GM19035 (cell line): ENCODE measurements at regions not wholly inside any gene's neighbourhood (a gene's known extent, or its start where the extent isn't known, plus 50 kb on each side); places are given as distances from the start of the nearest gene placed in this dataset.
"Not testable (repeated sequence)": the region's sequence is repeated elsewhere in the genome, so short reads cannot be mapped to it uniquely, and the experiment has no call there.

Source experiments
- ATAC-seq: cut with Tn5 transposase; IDR thresholded peaks from one replicate; pipeline ENCODE4 v1.9.1; 2021; ENCODE audit not compliant: unreplicated experiment

DNA sequence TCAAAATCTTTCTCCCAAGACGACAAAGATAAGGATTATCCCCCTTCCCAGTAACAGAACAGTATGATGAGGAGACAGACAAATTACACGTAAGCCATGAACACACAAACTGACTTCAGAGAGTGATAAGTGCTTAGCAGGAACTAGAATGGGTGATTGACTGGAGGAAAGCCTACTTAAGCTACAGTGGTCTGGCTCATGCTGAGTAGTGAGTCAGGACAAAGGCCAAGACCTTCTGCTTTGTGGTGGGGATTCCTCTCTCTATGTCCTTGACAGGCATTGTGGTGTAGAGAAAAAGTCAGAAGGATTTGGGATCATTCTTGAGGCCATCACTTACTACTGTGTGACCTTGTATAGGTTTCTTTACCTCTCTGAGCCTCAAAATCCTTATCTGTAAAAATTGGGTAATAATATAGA is 381.9 kb upstream of the CCL2 start:
- ATAC-seq = no peak

DNA sequence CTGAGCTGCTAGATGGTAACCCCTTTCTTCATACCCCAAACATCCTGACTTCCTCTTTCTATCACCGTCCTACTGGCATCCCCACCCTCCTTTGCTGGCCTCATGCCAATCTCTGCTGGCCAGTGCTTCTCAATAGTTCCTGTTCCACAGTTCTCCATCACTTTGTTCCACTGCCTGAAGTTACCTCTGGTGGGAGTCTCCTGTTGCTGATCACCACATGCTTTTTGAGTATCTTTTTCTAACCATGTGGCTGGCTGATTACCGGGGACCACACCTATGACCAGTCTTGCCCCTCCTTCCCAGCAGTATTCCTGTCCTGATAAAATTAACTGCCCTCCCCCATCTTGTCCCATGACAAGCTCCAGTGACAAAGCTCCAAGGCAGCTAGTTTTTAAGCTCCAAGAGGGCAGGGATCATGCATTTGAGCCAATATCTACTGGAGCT is 380.4 kb upstream of the CCL2 start:
- ATAC-seq = no peak

DNA sequence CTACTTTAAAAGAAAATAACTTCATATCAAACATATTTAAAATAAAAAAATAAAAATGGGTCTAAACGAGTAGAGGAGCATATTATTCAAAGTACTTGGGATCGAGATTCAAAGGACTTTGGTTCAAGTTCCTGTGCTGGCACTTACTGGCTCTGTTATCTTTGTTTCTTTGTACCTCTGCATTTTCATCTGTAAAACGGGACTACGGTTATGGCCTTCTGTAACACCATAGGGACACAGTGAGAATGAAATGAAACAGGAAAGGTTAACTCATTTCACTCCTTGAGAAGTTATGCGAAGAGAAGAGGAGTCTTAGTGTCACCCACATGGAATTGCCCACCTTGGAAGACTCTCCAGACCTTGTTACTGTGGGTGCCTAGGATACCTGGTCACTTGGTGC is 379.1 kb upstream of the CCL2 start:
- no peak for ATAC-seq

DNA sequence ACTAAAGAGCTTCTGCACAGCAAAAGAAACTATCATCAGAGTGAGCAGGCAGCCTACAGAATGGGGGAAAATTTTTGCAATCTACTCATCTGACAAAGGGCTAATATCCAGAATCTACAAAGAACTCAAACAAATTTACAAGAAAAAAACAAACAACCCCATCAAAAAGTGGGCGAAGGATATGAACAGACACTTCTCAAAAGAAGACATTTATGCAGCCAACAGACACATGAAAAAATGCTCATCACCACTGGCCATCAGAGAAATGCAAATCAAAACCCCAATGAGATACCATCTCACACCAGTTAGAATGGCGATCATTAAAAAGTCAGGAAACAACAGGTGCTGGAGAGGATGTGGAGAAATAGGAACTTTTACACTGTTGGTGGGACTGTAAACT is 372.8 kb upstream of the CCL2 start:
- ATAC-seq = not testable (repeated sequence)

DNA sequence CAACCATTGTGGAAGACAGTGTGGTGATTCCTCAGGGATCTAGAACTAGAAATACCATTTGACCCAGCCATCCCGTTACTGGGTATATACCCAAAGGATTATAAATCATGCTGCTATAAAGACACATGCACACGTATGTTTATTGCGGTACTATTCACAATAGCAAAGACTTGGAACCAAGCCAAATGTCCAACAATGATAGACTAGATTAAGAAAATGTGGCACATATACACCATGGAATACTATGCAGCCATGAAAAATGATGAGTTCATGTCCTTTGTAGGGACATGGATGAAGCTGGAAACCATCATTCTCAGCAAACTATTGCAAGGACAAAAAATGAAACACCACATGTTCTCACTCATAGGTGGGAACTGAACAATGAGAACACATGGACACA is 372.4 kb upstream of the CCL2 start:
- not testable (repeated sequence) for ATAC-seq

DNA sequence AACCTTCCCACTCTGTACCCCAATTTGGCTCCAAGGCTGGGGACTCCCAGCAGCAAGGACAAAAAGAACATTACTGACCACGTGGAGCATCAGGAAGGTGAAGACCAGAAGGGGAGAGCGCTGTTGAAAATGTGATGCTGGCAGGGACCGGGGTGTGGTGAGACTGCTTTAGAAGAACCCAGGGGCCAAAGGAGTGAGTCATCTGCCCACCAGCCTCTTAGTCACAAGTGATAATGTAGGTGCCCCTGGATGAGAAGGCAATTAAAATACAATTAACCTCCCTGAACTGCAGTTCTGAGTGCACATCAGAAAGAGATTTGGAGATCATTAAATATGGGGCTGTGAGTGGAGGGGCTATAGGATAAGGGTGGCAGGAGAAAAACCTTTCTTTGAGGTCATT is 366.6 kb upstream of the CCL2 start:
- ATAC-seq = no peak

DNA sequence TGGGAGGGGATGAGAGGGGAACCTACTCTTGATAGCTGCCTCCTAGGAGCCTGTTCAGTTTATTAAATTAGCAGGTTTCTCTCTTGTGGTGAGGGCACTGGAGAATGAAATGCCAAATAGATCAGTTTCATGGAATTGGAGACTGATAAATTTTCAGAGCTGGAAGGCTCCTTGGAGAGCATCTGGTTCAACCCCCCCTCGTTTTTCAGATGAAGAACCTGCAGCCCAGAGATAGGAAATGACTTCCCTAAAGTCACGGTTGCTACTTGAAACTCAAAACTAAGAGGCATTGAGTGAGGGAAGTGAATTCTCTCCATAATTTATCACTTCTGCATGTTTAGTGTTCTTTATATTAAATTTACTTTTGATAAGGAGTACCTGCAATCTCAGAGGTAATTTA is 366.0 kb upstream of the CCL2 start:
- ATAC-seq = no peak

DNA sequence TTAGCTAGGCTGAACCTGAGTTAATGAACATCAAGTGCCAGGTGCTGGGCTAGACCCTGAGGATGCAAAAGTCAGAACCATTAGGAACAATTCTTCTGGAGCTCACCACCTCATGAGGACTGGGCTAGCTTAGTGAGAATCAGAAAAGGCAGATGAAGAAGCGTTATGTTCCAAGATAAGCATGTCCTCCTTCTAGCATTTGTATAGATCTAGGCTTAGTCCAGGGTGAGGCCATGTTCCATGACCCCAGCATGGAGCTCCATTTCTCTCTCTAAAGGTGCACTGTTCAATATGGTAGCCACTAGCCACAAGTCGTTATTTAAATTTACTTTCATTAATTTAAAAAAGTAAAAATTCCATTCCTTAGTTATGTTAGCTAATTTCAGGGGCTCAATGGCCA is 365.3 kb upstream of the CCL2 start:
- ATAC-seq = no peak

DNA sequence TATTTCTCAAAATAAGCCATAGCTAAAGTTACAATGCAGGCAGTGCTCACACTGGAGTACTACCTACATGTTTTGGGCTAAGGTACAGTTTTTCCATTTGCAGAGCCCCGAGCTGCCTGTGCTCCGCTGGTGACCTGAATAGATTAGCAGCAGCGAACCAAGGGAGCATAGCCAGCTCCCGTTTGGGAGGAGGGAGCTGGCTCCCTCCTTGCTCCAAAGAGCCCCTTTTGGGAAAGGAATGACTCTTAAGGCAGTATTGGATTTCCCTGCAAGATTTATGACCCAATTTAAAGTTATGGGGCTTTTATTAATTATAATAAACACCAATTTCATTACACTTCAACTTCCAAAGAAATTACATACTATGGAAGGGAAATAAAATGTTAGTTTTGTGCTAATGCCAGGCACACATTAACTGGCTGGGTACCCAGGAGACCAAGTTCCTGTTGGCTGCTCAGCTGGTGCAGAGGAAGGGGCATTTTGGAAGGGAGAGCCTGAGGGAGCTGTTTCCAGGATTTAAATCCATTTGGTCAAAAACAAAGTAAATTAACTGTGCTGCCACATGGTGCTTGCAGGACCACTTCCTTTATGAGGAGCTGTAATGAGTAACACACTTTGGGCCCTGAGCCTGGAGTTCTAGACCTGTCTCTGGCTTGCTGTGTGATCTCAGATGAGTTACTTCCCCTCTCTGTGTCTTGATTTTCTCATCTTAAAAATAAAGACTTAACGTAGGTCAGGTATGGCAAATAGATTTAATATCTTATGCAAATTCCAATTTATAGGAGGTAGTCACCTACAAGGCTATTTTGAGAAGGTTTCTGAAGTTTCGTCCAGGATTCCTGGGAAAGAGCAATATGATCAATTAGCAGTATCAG is 362.1 kb upstream of the CCL2 start:
- ATAC-seq = no peak

DNA sequence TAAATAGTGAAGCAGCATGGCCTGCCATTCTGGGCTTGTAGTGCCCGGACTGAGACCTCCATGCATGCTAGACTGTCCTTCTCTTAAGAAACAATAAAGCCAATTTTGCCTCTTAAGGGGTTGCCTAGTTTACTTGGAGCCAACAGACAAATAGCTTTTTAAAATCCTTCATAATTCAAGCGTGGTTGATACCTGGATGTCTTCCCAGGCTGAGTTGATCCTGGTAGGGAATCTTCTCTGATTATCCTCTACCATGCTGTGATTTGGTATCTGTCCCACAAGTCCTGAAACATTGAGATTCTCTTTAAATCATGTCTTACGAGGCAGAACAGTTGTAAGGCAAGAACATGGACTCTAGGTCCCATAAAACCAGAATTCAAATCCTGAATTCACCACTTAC is 359.6 kb upstream of the CCL2 start:
- no peak for ATAC-seq

DNA sequence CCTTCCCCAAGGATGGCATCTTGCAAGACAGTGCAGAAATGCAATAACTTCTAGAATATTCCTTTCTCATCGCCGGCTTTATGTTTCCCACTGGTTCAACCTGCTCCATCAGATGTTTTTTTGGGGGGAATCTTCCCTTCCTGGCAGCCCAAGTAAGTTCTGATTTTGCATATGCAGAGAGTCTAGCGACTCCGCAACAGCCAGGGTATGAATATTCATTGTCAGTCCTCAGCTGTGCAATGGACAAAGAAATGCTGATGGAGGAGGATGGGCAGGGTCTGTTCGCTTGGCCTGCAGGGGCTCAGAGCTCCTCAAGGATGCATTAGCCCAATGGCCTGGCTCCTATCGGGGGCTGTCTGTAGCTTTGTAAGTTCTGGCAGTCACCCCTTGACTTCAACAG is 358.8 kb upstream of the CCL2 start:
- ATAC-seq = no peak

DNA sequence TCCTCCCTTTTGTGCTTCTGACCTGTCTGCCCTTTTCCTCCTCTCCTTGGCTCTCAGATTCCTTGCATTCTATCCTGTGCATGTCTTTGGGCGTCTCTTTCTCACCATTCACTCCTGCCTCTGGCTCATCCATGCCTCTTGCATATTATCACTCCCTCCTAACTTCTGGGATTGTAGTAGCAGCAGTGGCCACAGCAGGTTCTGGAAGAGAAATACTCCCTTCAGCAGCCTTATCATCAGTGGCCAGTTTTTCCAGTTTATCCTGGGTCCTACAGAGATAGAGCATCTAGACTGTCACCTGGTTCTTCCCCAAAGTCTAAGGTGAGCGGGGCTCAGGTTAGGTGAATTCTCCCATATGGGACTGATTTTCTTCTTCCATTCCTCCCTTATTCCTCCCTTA is 354.0 kb upstream of the CCL2 start:
- no peak for ATAC-seq

DNA sequence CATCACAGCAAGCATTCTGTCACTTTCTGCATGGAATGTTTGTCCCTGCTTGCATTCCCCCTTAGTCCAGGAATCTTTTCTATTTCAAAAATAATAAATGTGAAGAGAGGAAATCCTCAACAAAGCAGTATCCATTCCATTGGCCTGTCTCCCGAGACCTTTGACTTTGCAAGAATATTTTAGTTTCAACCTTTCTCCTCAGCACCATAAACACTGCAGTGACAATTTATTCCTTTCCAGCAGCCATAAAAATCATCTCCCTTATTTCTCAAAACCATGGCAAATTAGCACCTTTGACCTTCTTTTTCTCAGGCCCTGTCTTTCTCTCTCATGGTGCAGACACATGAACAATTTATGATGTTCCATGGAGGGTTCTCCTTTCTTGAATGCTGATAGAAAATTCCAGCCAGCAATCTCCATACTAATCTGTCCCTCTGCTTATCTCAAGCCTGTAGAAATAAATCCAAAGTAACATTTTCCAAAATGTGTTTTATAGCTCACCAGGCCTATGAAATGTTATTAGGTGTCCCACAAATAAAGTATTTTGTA is 352.1 kb upstream of the CCL2 start:
- ATAC-seq = no peak

DNA sequence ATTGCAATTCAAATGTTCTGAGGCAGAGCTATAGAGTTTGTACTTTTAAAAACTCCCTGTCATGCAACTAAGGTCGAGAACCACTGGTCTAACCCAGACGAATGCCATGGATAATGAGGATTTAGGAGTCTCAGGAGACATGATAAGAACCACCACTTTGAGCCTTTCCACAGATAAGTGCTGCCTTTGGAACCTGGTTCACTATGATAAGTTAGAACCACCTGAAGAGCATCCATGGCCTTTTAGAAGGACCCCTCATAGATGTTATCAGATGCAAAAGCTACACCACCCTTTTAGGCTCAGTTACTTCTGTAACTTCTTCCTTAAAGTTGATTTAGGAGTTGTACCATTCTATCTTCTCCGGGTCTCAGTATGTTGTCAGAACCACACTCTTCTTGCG is 350.6 kb upstream of the CCL2 start:
- no peak for ATAC-seq

DNA sequence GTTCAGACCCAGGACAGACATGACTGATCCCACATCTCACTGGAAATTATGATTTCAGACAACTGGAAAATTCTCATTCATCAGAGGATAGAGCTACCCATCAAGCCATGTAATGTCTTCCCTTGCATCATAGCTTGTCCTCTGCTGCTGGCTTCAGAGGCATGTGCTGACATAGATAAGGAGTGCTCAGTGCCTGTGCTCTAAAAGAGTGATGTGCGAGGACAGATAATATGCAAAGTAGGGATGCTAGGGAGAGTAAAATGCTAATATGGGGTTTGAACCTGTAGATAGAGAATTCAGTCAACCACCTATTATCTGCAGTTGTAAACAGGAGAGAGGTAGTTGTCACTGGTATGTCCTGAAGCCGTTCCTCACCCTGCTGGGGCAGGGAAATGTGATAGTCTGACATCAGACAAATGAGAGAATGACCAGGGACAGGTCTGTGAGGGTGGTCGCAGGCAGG is 349.7 kb upstream of the CCL2 start:
- no peak for ATAC-seq

DNA sequence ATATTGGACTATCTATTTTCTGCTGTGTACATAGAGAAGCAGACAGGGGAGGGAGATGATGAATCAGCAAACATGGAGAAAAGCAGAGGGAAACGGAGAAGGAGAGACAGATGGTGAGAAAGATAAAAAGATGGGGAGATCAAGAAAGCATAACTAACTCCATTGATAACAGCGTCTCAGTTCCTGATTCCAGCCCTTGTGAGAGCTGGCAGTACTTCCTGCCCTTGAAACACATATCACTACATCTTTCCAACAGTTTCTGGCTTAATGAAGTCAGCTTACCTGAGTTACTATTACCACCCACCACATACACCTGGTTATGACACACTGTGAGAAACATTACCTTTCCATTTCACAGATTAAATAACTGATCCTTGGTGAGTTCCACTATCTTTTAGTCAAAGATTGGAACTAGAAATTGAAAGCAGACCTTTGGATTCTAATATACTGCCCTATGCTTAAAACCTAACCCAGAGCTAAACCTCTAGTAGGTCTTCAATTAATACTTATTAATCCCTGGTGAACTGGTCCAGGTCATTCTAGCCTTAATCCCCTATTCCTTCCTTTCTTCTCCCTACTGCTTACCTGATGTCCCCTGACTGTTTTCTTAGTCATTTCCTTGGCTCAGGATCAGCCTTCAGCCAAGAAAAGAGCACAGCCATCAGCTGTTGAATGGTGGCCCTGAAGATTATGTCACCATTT is 346.6 kb upstream of the CCL2 start:
- no peak for ATAC-seq

DNA sequence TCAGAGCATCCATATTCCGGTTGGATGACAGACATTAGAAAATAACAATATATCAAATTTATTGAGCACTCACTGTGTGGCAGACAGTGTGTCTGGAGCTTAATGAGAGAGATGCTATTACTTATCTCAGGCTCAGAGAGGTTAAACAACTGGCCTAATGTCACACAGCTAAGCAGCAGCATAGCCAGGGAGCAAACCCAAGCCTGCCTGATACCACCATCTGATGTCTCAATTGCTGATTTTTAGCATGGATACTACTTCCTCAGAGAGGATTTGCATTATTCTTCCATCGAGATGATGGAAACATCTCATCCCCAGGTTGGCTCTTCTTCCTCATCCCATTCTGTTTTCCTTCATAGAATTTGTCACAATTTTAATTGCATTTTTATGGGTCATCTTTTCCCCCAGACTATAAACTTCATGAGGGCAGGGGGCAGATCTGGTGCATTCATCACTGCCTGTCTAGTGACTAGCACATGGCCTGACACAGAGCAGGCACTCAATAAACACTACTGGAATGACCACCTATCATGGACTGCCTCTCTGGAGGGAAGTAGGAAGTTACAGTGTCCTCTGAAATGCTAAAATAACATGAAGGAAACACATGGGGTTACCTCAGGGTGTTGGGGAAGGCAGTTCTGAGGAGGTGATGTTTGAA is 344.8 kb upstream of the CCL2 start:
- no peak for ATAC-seq

DNA sequence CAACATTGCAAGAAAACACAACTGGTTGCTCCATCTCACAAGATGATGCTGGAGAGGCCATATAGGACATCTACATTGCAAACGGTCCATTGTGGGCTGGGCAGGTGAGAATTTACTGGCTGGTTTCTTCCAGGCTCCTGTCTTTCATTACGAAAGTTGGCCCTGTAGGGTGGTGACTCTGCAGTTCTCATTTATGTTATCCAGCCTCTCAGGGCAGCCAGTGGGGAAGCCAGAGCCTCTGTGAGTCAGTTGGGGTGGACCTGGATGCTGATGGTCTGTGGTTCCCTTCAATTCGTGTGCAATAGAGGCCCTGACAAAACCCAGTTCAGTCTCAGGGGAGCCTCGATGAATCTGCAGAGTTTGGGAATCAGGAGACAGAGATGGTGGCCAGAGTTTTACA is 341.0 kb upstream of the CCL2 start:
- no peak for ATAC-seq

DNA sequence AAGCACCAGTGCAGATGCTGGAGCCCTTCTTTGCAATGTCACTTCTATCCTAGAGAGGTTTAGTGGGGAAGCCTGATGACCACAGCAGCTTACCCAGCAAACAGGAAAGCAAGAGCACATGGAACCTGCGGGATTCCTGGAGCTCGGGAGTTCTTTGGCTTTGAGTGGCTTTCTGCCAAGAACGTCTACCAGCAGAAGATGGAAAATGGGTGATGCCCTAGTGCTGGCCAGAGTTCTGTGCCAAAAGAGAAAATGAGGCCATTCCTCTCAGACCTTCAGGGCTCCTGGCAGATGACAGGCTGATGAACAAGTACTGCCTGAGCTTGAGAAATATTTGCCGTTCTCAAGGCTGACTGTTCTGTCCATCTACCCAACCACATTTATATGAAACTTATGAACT is 332.1 kb upstream of the CCL2 start:
- ATAC-seq = no peak

DNA sequence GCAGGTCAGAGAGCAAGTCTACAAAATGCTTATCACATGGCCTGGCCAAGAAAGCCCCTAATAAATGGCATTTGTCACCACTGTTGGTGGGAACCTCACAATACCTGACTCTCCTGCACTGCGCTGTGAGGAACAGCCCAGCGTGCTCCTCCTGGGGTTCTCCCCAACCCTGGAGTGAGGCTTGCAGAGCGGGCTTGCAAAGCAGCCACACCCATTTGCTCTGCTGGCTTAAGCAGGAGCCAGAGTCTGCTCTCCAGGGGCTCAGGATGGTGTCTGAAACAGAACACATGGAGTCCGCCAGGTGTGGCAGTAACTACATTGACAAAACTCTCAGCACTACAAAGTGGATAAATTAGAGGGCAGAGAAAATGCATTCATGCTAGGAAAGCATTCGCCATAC is 331.0 kb upstream of the CCL2 start:
- no peak for ATAC-seq

DNA sequence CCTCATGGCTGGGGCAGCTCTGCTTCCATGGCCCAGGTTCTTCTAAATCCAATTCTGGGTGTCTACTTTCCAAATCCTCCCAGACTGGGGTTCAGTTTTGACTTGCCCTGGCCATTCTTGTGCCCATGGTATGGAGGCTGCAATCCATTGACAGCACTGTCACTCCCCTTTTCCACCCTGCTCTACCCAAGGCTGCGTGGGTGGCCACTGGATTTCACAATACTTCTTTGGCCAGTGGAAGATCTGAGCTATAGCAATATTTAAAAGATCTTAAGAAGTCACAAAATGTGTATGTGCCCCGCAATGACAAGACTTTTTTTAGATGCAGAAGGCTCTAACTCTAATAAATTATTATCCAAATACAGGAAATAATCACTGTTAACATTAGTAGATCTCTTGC is 329.4 kb upstream of the CCL2 start:
- no peak for ATAC-seq

DNA sequence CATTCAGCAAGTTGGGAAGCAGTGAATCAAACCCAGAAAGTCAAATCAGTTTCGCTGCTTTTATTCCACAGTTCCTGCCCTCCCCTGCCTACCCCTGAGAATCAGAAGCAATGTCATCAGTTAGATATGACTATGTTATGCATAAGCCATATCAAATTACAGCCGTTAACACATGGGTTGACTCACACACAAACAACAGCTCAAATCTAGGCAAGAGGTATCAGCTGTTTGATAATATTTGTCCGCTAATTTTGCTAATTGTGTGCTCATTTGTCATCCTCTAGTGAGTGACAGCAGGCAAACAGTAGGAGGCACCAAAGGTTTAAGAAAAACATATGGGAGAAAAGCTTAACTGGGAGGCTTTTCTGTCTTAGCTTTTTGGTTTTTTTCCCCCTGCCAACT is 327.4 kb upstream of the CCL2 start:
- ATAC-seq = no peak
